Peyer's patch (tissue), 4 donors: ENCODE measurements at regions not wholly inside any gene's neighbourhood (a gene's known extent, or its start where the extent isn't known, plus 50 kb on each side); places are given as distances from the start of the nearest gene placed in this dataset.

ENCODE experiments used
- DNase-seq, 3 donors: peaks; one replicate each; pipeline ENCODE4 v3.0.0-alpha.2; 2017 to 2019
- H3K27ac ChIP-seq, 4 donors: fragments of 200-600 bp; sonication (generic); one replicate each; pipeline ENCODE4 v1.5.1; 2016 to 2019
- H3K27me3 ChIP-seq, 2 donors: fragments of 200-600 bp; sonication (generic); one replicate each; pipeline ENCODE4 v1.5.1; 2019
- H3K36me3 ChIP-seq, 3 donors: fragments of 200-600 bp; sonication (generic); one replicate each; pipeline ENCODE4 v1.5.1; 2016 to 2019
- H3K4me1 ChIP-seq, 4 donors: fragments of 200-600 bp; sonication (generic); one replicate each; pipeline ENCODE4 v1.5.1; 2016 to 2019
- H3K4me3 ChIP-seq, 4 donors: fragments of 200-600 bp; sonication (generic); 1 replicate in 3 of 4; 2 replicates in 1 of 4; pipeline ENCODE4 v1.5.1; 2016 to 2019; ENCODE audit warnings: mild to moderate bottlenecking in 1 of 4
- H3K9me3 ChIP-seq, 4 donors: fragments of 200-600 bp; sonication (generic); one replicate each; pipeline ENCODE4 v1.5.1; 2016 to 2019; ENCODE audit warnings: mild to moderate bottlenecking in 1 of 4
- POLR2A ChIP-seq, 2 donors: fragments of 450-650 bp; IDR thresholded peaks; one replicate each; pipeline ENCODE4 v1.5.1; 2017; ENCODE audit warnings: antibody characterized with exemption in 2 of 2, mild to moderate bottlenecking in 2 of 2, moderate library complexity in 2 of 2
- TF ChIP-seq, protein P1 (sequence below), 6 experiments: fragments of 450-650 bp in 4 of 6; fragments of 200-600 bp in 2 of 6; sonication (generic) in 1 of 6; IDR thresholded peaks; one replicate each; pipeline ENCODE4 v1.5.1; 2017 to 2019; ENCODE audit warnings: antibody characterized with exemption in 6 of 6, mild to moderate bottlenecking in 3 of 6, moderate library complexity in 1 of 6

DNA sequence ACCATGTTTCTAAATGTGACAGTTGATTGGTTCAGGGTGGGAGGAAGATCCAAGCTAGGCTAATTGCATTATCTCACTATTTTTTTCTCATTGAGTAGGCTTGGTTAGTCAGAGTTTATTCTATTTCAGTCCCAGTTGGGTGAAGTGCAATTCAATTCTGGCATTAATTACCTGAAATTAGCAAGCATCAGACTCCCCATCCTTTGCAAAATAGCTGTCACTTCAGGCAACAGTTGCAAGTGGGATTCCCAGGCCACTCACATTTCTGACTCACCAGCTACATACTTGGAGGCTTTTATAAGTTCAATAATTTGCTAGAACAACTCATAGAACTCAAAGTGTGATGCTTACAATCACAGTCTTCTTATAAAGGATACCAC lies 155.8 kb upstream of the HAND2 start:
- DNase-seq = no peak
- Histone ChIP-seq H3K9me3 (no peaks in the 10 kb centered on the region), H3K4me3 (no peak overlapping the region), H3K4me1 (no peaks in the 10 kb centered on the region), H3K27me3 (no peaks in the 10 kb centered on the region), H3K27ac (no peak overlapping the region), H3K36me3 (no peaks in the 10 kb centered on the region)
- TF ChIP-seq, protein P1, sequence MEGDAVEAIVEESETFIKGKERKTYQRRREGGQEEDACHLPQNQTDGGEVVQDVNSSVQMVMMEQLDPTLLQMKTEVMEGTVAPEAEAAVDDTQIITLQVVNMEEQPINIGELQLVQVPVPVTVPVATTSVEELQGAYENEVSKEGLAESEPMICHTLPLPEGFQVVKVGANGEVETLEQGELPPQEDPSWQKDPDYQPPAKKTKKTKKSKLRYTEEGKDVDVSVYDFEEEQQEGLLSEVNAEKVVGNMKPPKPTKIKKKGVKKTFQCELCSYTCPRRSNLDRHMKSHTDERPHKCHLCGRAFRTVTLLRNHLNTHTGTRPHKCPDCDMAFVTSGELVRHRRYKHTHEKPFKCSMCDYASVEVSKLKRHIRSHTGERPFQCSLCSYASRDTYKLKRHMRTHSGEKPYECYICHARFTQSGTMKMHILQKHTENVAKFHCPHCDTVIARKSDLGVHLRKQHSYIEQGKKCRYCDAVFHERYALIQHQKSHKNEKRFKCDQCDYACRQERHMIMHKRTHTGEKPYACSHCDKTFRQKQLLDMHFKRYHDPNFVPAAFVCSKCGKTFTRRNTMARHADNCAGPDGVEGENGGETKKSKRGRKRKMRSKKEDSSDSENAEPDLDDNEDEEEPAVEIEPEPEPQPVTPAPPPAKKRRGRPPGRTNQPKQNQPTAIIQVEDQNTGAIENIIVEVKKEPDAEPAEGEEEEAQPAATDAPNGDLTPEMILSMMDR (IDR thresholded peaks at IDR 0.05) = no peak
- TF ChIP-seq POLR2A (IDR thresholded peaks at IDR 0.05) = no peak

DNA sequence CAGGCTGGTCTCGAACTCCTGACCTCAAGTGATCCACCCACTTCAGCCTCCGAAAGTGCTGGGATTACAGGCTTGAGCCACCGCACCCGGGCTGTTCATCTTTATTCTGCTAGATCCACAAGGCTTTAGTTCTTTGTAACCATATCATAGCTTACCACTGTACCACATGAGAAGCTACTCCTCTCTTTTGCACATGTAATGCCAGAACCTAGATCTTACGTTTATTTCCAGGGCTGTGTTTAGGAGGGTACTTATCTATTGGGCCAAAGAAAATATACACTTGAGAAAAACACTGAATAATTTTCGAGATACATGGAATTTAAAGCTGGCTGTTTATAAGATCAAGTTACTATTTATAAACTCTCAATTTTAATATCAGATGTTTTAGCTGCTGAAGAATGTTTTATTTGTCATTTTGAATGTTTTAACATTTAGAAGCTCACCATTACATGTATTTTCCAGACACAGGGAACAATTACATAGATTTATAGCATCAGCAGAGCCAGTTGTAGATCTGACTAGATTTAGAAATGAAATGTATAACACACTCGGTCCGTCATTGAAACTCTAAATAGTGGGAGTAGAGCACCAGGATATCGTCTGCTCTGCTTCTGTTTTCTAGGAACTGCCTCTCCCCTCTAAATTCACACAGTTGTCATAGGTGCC lies 155.3 kb upstream of the HAND2 start:
- Histone ChIP-seq H3K27ac (no peak overlapping the region), H3K36me3 (no peaks in the 10 kb centered on the region), H3K4me1 (no peaks in the 10 kb centered on the region), H3K9me3 (no peaks in the 10 kb centered on the region), H3K27me3 (no peaks in the 10 kb centered on the region), H3K4me3 (no peak overlapping the region)
- no peak for DNase-seq
- TF ChIP-seq, protein P1 (IDR thresholded peaks at IDR 0.05) = no peak
- no peak for TF ChIP-seq POLR2A (IDR thresholded peaks at IDR 0.05)

DNA sequence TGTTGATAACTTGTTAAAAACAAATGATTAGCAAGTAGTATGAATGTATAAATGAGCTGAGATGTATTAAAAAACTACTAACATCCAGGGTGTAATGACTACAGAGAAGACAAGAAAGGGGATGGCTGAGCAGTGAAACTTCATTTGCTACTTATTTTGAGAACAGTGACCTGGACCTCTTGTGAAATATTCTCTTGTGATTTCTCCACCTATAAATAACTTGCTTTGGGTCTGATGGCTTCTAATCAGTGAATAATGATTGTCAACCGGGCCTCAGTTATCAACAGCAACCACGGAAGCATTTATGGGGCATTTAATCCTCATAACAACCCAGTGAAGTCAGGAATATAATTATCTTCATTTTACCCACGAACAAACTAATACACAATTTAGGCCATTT lies 154.2 kb upstream of the HAND2 start:
- TF ChIP-seq, protein P1 (IDR thresholded peaks at IDR 0.05) = no peak
- TF ChIP-seq POLR2A (IDR thresholded peaks at IDR 0.05) = no peak
- no peaks in the 10 kb centered on the region for H3K9me3 ChIP-seq

DNA sequence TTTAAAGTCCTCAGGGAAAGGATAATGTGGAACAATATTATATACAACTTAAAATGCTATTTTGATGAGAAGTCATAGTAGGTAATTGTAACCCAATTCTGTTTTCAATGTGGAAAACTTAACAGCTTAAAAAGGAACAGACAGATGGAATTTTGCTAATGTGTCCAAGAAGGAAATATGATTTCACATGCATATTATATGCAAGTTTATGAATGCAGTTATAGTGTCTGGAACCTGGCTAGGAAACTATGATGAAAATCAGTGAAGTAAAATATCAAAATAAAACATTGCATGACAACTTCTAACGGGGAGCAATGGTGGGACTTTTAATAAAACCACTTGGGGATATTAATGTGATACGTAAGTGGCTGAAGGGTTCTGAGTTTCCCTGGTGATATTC lies 152.6 kb upstream of the HAND2 start:
- no peaks in the 10 kb centered on the region for H3K27me3 ChIP-seq
- no peak overlapping the region for H3K27ac ChIP-seq
- no peaks in the 10 kb centered on the region for H3K9me3 ChIP-seq
- no peak for TF ChIP-seq POLR2A (IDR thresholded peaks at IDR 0.05)
- TF ChIP-seq, protein P1 (IDR thresholded peaks at IDR 0.05) = no peak
- no peak overlapping the region for H3K4me3 ChIP-seq
- no peaks in the 10 kb centered on the region for H3K4me1 ChIP-seq
- no peaks in the 10 kb centered on the region for H3K36me3 ChIP-seq
- no peak for DNase-seq

More for the DNA sequence above, 154.2 kb upstream of the HAND2 start:
- Histone ChIP-seq H3K27me3 (no peaks in the 10 kb centered on the region), H3K4me1 (no peaks in the 10 kb centered on the region), H3K36me3 (no peaks in the 10 kb centered on the region), H3K4me3 (no peak overlapping the region), H3K27ac (no peak overlapping the region)
- DNase-seq = no peak

DNA sequence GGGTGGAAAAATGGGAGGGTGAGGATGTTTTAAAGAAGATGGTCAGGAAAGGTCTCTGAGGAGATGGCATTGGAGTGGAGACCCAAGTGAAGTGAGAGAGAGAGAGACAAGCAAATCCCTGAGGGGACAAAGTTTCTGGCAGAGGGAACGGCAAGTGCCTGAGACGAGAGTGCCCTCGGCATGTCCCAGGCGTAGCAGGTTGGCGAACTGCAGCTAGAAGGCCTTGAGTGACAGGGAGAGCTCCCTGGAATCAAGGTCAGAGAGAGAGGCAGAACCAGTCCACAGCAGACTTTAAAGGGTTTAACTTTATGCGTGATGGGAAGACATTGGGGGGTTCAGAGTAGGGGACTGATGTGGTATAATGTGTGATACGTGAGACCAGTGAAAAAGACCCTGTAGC lies 150.2 kb upstream of the HAND2 start:
- Histone ChIP-seq H3K4me3 (no peak overlapping the region), H3K27me3 (no peaks in the 10 kb centered on the region), H3K27ac (no peak overlapping the region), H3K9me3 (no peaks in the 10 kb centered on the region), H3K4me1 (no peaks in the 10 kb centered on the region), H3K36me3 (no peaks in the 10 kb centered on the region)
- no peak for TF ChIP-seq POLR2A (IDR thresholded peaks at IDR 0.05)
- TF ChIP-seq, protein P1 (IDR thresholded peaks at IDR 0.05) = no peak
- DNase-seq = no peak

DNA sequence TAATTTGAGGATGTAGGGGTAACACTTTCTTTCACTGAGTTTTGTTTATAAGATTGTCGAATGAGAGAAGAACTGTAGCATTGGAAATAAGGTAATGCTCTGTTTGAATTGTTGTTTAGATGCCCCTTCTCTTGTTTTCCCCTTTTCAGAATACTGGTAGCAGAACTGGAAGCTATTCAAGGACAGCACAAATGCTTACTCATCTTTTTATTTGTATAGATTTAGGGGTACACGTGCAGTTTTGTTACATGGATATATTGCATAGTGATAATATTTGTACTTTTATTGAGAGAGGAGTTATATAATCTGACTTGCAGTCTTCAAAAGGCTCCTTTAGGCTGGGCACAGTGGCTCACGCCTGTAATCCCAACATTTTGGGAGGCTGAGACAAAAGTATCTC lies 145.4 kb upstream of the HAND2 start:
- no peak for TF ChIP-seq POLR2A (IDR thresholded peaks at IDR 0.05)
- TF ChIP-seq, protein P1 (IDR thresholded peaks at IDR 0.05) = no peak
- no peak for DNase-seq
- no peaks in the 10 kb centered on the region for H3K27me3 ChIP-seq
- no peak overlapping the region for H3K27ac ChIP-seq
- no peak overlapping the region for H3K4me3 ChIP-seq
- H3K4me1 ChIP-seq = no peaks in the 10 kb centered on the region
- H3K36me3 ChIP-seq = no peaks in the 10 kb centered on the region
- H3K9me3 ChIP-seq = no peaks in the 10 kb centered on the region
